ENCODE measurements at regions not wholly inside any gene's neighbourhood (a gene's known extent, or its start where the extent isn't known, plus 50 kb on each side); places are given as distances from the start of the nearest gene placed in this dataset.

GRCh38 chr13:107770541-107770940 is 444.8 kb downstream of the LIG4 start:
- TF ChIP-seq ZFX (IDR thresholded peaks at IDR 0.05): no peak
- TF ChIP-seq CTCF (conservative IDR thresholded peaks at IDR 0.05): no peak
- H3K27ac ChIP-seq: no peak overlapping the region

DNA sequence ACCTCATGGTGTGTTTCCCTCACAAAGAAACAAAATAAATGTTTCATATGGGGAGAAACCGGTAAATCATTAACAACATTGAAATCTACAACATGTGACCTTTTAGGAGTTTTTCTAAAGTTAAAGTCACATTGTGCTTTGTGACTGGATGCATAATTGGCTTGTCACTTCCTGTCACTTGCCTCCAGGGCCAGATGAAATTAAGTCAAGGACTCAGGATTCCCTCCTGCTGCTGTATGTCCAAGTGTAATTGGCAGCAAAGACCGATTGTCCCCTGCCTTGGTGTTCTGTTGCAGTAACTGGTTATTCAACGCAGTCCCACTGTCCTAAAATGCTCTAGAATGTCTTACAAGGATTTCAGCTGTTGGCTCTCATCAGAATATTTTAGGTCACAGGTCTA is 448.2 kb downstream of the LIG4 start:
- no peak overlapping the region for H3K27ac ChIP-seq
- TF ChIP-seq CTCF (conservative IDR thresholded peaks at IDR 0.05) (no peak), ZFX (IDR thresholded peaks at IDR 0.05) (no peak)

DNA sequence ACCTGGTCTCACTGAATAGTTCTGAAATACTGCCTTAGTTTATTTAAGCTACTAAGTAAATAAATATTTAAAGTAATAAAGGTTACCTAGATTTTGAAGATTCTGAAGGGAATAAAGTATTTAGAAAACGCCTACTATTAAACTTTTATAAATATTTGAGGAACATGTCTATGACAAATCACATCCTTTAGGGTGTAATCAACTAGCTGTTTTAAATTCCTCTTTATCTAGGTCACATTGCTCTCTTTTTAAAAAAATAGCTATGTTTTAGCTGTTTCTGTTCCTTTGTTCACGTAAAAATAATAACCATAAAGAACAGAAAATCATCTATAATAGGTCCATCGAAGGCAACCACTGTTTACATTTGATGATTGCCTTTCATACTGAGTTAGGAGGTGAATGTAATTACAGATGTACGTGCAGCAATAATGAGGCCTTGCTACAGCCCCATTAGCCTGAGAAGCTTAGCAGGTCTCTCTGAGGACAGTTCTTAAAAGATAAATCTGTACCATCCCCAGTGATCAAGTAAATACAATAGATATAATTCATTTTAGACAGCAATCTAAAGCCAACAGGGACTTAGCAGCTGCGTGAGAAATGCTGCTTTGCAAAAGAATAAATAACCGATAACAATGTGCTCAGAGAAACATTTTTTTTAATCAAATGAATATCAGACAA is 449.5 kb downstream of the LIG4 start:
- no peak for TF ChIP-seq CTCF (conservative IDR thresholded peaks at IDR 0.05)
- no peak for TF ChIP-seq ZFX (IDR thresholded peaks at IDR 0.05)
- H3K27ac ChIP-seq: no peak overlapping the region

DNA sequence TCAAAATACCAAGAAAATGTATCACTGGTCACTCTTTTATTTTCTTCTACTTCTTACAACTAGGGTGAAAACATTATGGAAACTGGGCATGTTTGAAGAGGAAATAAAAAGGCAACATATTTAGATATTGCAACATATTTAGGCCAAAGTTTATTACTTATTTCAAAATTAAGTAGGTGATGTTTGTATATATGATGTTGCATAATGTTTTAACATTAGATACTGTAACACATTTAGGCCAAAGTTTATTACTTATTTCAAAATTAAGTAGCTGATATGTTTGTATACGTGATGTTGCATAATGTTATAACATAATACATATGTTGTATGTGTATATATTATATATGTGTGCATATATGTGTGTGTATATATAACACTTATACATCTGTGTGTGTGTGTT is 451.3 kb downstream of the LIG4 start:
- TF ChIP-seq ZFX (IDR thresholded peaks at IDR 0.05): no peak
- no peak for TF ChIP-seq CTCF (conservative IDR thresholded peaks at IDR 0.05)

GRCh38 chr13:107753748-107754147 is 461.6 kb downstream of the LIG4 start:
- no peak overlapping the region for H3K27ac ChIP-seq
- no peak for TF ChIP-seq ZFX (IDR thresholded peaks at IDR 0.05)
- no peak for TF ChIP-seq CTCF (conservative IDR thresholded peaks at IDR 0.05)

More for the DNA sequence above, 451.3 kb downstream of the LIG4 start:
- no peak overlapping the region for H3K27ac ChIP-seq

DNA sequence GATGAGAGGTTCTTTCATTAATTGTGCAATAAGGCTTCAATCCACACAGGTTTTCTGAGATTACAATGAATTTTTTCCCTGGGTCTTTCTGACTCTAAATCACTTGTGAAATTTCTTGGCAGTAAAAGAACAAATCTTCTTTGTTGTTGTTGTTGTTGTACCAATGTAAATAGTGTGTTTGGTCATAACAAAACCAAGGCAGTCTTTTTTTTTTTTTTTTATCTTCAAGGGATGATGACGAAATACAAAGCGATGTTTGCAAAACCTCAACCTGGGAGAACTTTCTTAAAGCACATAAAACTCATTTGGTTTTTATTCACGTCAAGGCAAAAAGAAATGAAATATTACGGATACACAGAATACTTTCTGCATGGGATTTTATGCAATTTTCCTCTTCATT is 462.0 kb downstream of the LIG4 start:
- H3K27ac ChIP-seq: no peak overlapping the region
- no peak for TF ChIP-seq ZFX (IDR thresholded peaks at IDR 0.05)

- no peak for TF ChIP-seq CTCF (conservative IDR thresholded peaks at IDR 0.05)
- TF ChIP-seq ZFX (IDR thresholded peaks at IDR 0.05): no peak
- no peak overlapping the region for H3K27ac ChIP-seq
These were observed 471.4 kb downstream of the LIG4 start for GRCh38 chr13:107743983-107744382.

GRCh38 chr13:107743526-107743925 is 471.8 kb downstream of the LIG4 start:
- TF ChIP-seq ZFX (IDR thresholded peaks at IDR 0.05): no peak
- H3K27ac ChIP-seq: no peak overlapping the region

Data from C4-2B (cell line).